ENCODE measurements at regions not wholly inside any gene's neighbourhood (a gene's known extent, or its start where the extent isn't known, plus 50 kb on each side); places are given as distances from the start of the nearest gene placed in this dataset.

DNA sequence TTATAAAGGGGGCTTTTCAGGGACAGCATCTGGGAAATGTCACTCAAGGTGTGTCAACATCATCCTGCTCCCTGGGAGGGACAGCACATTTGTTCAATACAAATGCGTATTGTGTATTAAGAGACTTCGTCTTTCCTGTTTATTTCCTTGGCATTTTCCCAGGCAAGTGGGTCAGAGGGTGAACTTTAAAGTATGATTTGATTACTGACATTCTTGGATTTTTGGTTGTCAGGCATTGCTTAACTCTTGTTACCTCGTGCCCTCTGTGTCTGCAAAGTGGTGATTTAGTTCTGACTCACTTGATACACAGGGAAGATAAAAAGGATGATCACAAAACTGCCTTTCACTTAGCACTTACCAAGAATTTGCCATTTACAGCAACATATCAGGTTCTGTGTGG lies 292.7 kb downstream of the SUCLA2 start:
- TF ChIP-seq, protein P1, sequence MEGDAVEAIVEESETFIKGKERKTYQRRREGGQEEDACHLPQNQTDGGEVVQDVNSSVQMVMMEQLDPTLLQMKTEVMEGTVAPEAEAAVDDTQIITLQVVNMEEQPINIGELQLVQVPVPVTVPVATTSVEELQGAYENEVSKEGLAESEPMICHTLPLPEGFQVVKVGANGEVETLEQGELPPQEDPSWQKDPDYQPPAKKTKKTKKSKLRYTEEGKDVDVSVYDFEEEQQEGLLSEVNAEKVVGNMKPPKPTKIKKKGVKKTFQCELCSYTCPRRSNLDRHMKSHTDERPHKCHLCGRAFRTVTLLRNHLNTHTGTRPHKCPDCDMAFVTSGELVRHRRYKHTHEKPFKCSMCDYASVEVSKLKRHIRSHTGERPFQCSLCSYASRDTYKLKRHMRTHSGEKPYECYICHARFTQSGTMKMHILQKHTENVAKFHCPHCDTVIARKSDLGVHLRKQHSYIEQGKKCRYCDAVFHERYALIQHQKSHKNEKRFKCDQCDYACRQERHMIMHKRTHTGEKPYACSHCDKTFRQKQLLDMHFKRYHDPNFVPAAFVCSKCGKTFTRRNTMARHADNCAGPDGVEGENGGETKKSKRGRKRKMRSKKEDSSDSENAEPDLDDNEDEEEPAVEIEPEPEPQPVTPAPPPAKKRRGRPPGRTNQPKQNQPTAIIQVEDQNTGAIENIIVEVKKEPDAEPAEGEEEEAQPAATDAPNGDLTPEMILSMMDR (IDR thresholded peaks at IDR 0.05) = no peak
- TF ChIP-seq EZH2 (IDR thresholded peaks at IDR 0.05; ENCODE audit: borderline replicate concordance, insufficient read depth, low read depth, low read length, poor library complexity, severe bottlenecking) = no peak

Measured in B cell (primary cell).